ENCODE measurements at regions not wholly inside any gene's neighbourhood (a gene's known extent, or its start where the extent isn't known, plus 50 kb on each side); places are given as distances from the start of the nearest gene placed in this dataset.

GRCh38 chr3:103927896-103928295, 1438.8 kb upstream of the ALCAM start:
- H3K9me3 ChIP-seq: no peaks in the 10 kb centered on the region
- no peak overlapping the region for H3K4me3 ChIP-seq
- FAIRE-seq: no peak
- TF ChIP-seq ELK1 (IDR thresholded peaks at IDR 0.05; ENCODE audit: low read depth, low read length) (no peak), HES2 (IDR thresholded peaks at IDR 0.05) (no peak), FOXS1 (CRISPR knock-in tag; IDR thresholded peaks at IDR 0.05) (no peak), ZSCAN20 (CRISPR knock-in tag; IDR thresholded peaks at IDR 0.05) (no peak), TFCP2L1 (CRISPR knock-in tag; IDR thresholded peaks at IDR 0.05) (no peak), CHD2 (IDR thresholded peaks at IDR 0.05; ENCODE audit: low read length, partially characterized antibody) (no peak), JUNB (IDR thresholded peaks at IDR 0.05) (no peak), MYC (IDR thresholded peaks at IDR 0.05; ENCODE audit: borderline replicate concordance, low read length) (no peak), SREBF2 (IDR thresholded peaks at IDR 0.05) (no peak), CBX8 (IDR thresholded peaks at IDR 0.05) (no peak), POLR2AphosphoS2 (conservative IDR thresholded peaks at IDR 0.05; ENCODE audit: low read length) (no peak), EP300 (IDR thresholded peaks at IDR 0.05) (no peak), CTCF (IDR thresholded peaks at IDR 0.05) (no peak), NR3C1 (IDR thresholded peaks at IDR 0.05) (no peak), PBX3 (IDR thresholded peaks at IDR 0.05) (no peak), HOXA7 (CRISPR knock-in tag; IDR thresholded peaks at IDR 0.05) (no peak), ZFP36 (IDR thresholded peaks at IDR 0.05; ENCODE audit: borderline replicate concordance, partially characterized antibody) (no peak), NPAS2 (CRISPR knock-in tag; IDR thresholded peaks at IDR 0.05; ENCODE audit: borderline replicate concordance) (no peak)
- no peak overlapping the region for H3K27ac ChIP-seq
- H3K4me1 ChIP-seq: no peaks in the 10 kb centered on the region
- H3K4me2 ChIP-seq: no peak overlapping the region
- CTCF ChIA-PET: no interaction called here
- DNase-seq (ENCODE audit: low read depth in 1 of 2, low spot score in 1 of 2): no peak
- WGBS (ENCODE audit: missing lambda C conversion rate): 9% methylated on average over 1 of the region's 1 CpG
- ATAC-seq: no peak
- POLR2A ChIA-PET: no interaction called here

GRCh38 chr3:103937094-103937493, 1429.6 kb upstream of the ALCAM start:
- CTCF ChIA-PET: no interaction called here
- no peaks in the 10 kb centered on the region for H3K9me3 ChIP-seq

GRCh38 chr3:103947062-103947461, 1419.6 kb upstream of the ALCAM start:
- DNase-seq (ENCODE audit: low read depth in 1 of 2, low spot score in 1 of 2): no peak
- no peak overlapping the region for H3K4me3 ChIP-seq
- no peak for FAIRE-seq
- WGBS (ENCODE audit: missing lambda C conversion rate): 40% methylated on average over 2 of the region's 2 CpGs
- H3K4me1 ChIP-seq: no peaks in the 10 kb centered on the region
- no peak overlapping the region for H3K27ac ChIP-seq
- no peak for ATAC-seq
- CTCF ChIA-PET: no interaction called here
- TF ChIP-seq ESRRA (IDR thresholded peaks at IDR 0.05; ENCODE audit: borderline replicate concordance, low read length) (no peak), EHF (CRISPR knock-in tag; IDR thresholded peaks at IDR 0.05) (no peak), KDM1A (IDR thresholded peaks at IDR 0.05; ENCODE audit: low read depth) (no peak), ELK1 (IDR thresholded peaks at IDR 0.05; ENCODE audit: low read depth, low read length) (no peak), E2F6 (IDR thresholded peaks at IDR 0.05; ENCODE audit: borderline replicate concordance, low read depth) (no peak), HES2 (IDR thresholded peaks at IDR 0.05) (no peak), JUNB (IDR thresholded peaks at IDR 0.05) (no peak), POLR2A (IDR thresholded peaks at IDR 0.05; ENCODE audit: low read length) (no peak), ZNF302 (CRISPR knock-in tag; IDR thresholded peaks at IDR 0.05) (no peak), CHD4 (IDR thresholded peaks at IDR 0.05; ENCODE audit: borderline replicate concordance) (no peak), ZFP36 (IDR thresholded peaks at IDR 0.05; ENCODE audit: borderline replicate concordance, partially characterized antibody) (no peak), HEYL (CRISPR knock-in tag; IDR thresholded peaks at IDR 0.05) (no peak), RARB (CRISPR knock-in tag; IDR thresholded peaks at IDR 0.05) (no peak)
- POLR2A ChIA-PET: no interaction called here
- no peak overlapping the region for H3K4me2 ChIP-seq
- H3K9me3 ChIP-seq: no peaks in the 10 kb centered on the region

More at GRCh38 chr3:103937094-103937493, 1429.6 kb upstream of the ALCAM start:
- ATAC-seq (no peak), DNase-seq (ENCODE audit: low read depth in 1 of 2, low spot score in 1 of 2) (no peak), FAIRE-seq (peak; percentile 43)
- Histone ChIP-seq H3K4me3 (no peak overlapping the region), H3K27ac (no peak overlapping the region), H3K4me1 (no peaks in the 10 kb centered on the region), H3K4me2 (no peak overlapping the region)
- no peak for TF ChIP-seq GATA3 (IDR thresholded peaks at IDR 0.05; ENCODE audit: borderline replicate concordance)
- TF ChIP-seq CEBPB (IDR thresholded peaks at IDR 0.05): no peak
- no peak for TF ChIP-seq ZFP36 (IDR thresholded peaks at IDR 0.05; ENCODE audit: borderline replicate concordance, partially characterized antibody)
- TF ChIP-seq KDM5A (IDR thresholded peaks at IDR 0.05): no peak
- no peak for TF ChIP-seq TFCP2L1 (CRISPR knock-in tag; IDR thresholded peaks at IDR 0.05)
- TF ChIP-seq ZSCAN20 (CRISPR knock-in tag; IDR thresholded peaks at IDR 0.05): no peak
- peak; percentile 51 for TF ChIP-seq MAFK (IDR thresholded peaks at IDR 0.05; ENCODE audit: partially characterized antibody)
- TF ChIP-seq FOSL2 (IDR thresholded peaks at IDR 0.05): no peak
- TF ChIP-seq FOSL2 (CRISPR knock-in tag; IDR thresholded peaks at IDR 0.05): no peak
- POLR2A ChIA-PET: no interaction called here

Data from A549 (cell line).